K562 (cell line): ENCODE measurements at regions not wholly inside any gene's neighbourhood (a gene's known extent, or its start where the extent isn't known, plus 50 kb on each side); places are given as distances from the start of the nearest gene placed in this dataset.
A peak's percentile ranks its signal among the peaks of the same experiment; 100 is the strongest.

Source experiments
- CBX5 ChIP-seq: IDR thresholded peaks from 2 replicates; pipeline ENCODE4 v1.6.1; 2014; ENCODE audit warnings: low read depth, borderline replicate concordance
- FOXK2 ChIP-seq, 2 experiments: fragments of 450-650 bp; IDR thresholded peaks in 1 of 2; conservative IDR thresholded peaks in 1 of 2; 2 replicates each; pipeline ENCODE4 v1.6.1; 2016; ENCODE audit warnings: low read depth in 2 of 2, mild to moderate bottlenecking in 1 of 2
- HNRNPUL1 ChIP-seq: fragments of 200-400 bp; formaldehyde crosslinking; IDR thresholded peaks from 2 replicates; pipeline ENCODE4 v1.6.1; 2017; ENCODE audit warnings: low read length
- MCM2 ChIP-seq: fragments of 450-650 bp; IDR thresholded peaks from 2 replicates; pipeline ENCODE4 v1.6.1; 2017; ENCODE audit warnings: low read depth, mild to moderate bottlenecking
- MGA ChIP-seq: fragments of 450-650 bp; IDR thresholded peaks from 2 replicates; pipeline ENCODE4 v1.6.1; 2016; ENCODE audit warnings: mild to moderate bottlenecking, moderate library complexity
- MTF1 ChIP-seq: fragments of 250-450 bp; sonication (Bioruptor Pico); IDR thresholded peaks from 2 replicates; pipeline ENCODE4 v1.9.0; 2021; ENCODE audit warnings: moderate library complexity, mild to moderate bottlenecking, inconsistent platforms, borderline replicate concordance
- NR2C1 ChIP-seq, 2 experiments: fragments of 450-650 bp; IDR thresholded peaks; 2 replicates each; pipeline ENCODE4 v1.6.1; 2017; ENCODE audit warnings: mild to moderate bottlenecking in 2 of 2, antibody characterized with exemption in 1 of 2, inconsistent platforms in 1 of 2, missing compliant biosample characterization in 1 of 2, missing genetic modification characterization in 1 of 2
- POLR2AphosphoS5 ChIP-seq: IDR thresholded peaks from 2 replicates; pipeline ENCODE4 v1.6.1; 2011; ENCODE audit warnings: mild to moderate bottlenecking, low read depth, low read length, moderate library complexity; ENCODE audit not compliant: control insufficient read depth, insufficient read depth
- SLC30A9 ChIP-seq: fragments of 250-450 bp; sonication (Bioruptor Pico); IDR thresholded peaks from 2 replicates; pipeline ENCODE4 v1.8.0; 2022; ENCODE audit warnings: mild to moderate bottlenecking, moderate library complexity
- SPI1 ChIP-seq: IDR thresholded peaks from 2 replicates; pipeline ENCODE4 v1.6.1; 2011; ENCODE audit warnings: low read depth, low read length, control low read depth, borderline replicate concordance
- XRCC3 ChIP-seq: fragments of 450-650 bp; IDR thresholded peaks from 2 replicates; pipeline ENCODE4 v1.6.1; 2017; ENCODE audit warnings: mild to moderate bottlenecking, moderate library complexity
- ZKSCAN1 ChIP-seq: fragments of 150-350 bp; IDR thresholded peaks from 2 replicates; pipeline ENCODE4 v1.6.1; 2016; ENCODE audit warnings: low read depth, low read length
- ZKSCAN3 ChIP-seq: fragments of 250-450 bp; sonication (Bioruptor Pico); IDR thresholded peaks from 2 replicates; pipeline ENCODE4 v1.4.0; 2020
- ZNF24 ChIP-seq: fragments of 450-650 bp; IDR thresholded peaks from 2 replicates; pipeline ENCODE4 v1.6.1; 2016
- ZNF408 ChIP-seq: fragments of 250-450 bp; sonication (Bioruptor Pico); IDR thresholded peaks from 2 replicates; pipeline ENCODE4 v1.4.0; 2020; ENCODE audit warnings: low read depth, mild to moderate bottlenecking, moderate library complexity

- TF ChIP-seq MGA (peak; percentile 95), ZNF408 (no peak), MCM2 (no peak), SPI1 (no peak), ZKSCAN3 (CRISPR knock-in tag) (no peak), HNRNPUL1 (no peak), FOXK2 (conservative IDR thresholded peaks at IDR 0.05 in 1 of 2, IDR thresholded peaks at IDR 0.05 in 1 of 2; ENCODE audit: low read depth in 2 of 2) (no peak), ZKSCAN1 (0 out of 2 replicates have a peak, but pooled peaks have one; percentile 47), XRCC3 (no peak), MTF1 (no peak), SLC30A9 (CRISPR knock-in tag) (no peak), NR2C1 (IDR thresholded peaks at IDR 0.05) (no peak; the same call in 1 of the 2 replicates), NR2C1 (tag; IDR thresholded peaks at IDR 0.05) (no peak; the same call in 1 of the 2 replicates), POLR2AphosphoS5 (peak; percentile 91), CBX5 (no peak), ZNF24 (no peak)
These were observed 57.9 kb upstream of the PNMA1 start (continued) for GRCh38 chr14:73771848-73772638.
